GM12874 (cell line): ENCODE measurements at regions not wholly inside any gene's neighbourhood (a gene's known extent, or its start where the extent isn't known, plus 50 kb on each side); places are given as distances from the start of the nearest gene placed in this dataset.

Experiments used
- CTCF ChIP-seq: IDR thresholded peaks from 2 replicates; pipeline ENCODE4 v1.5.1; 2011; ENCODE audit warnings: low read depth, mild to moderate bottlenecking, control low read depth, low read length, moderate library complexity; ENCODE audit not compliant: insufficient read depth

- no peak for TF ChIP-seq CTCF
Measured at GRCh38 chr17:34750004-34750403, 170.6 kb downstream of the TMEM132E start.

- TF ChIP-seq CTCF, result no peak
Measured at GRCh38 chr17:34741967-34742366, 162.6 kb downstream of the TMEM132E start.

- TF ChIP-seq CTCF, result no peak
Measured at GRCh38 chr17:34740565-34741520, 161.5 kb downstream of the TMEM132E start.

- no peak for TF ChIP-seq CTCF
Measured at GRCh38 chr17:34739386-34739785, 160.0 kb downstream of the TMEM132E start.

GRCh38 chr17:34736611-34737010, 157.2 kb downstream of the TMEM132E start:
- TF ChIP-seq CTCF, result no peak

- TF ChIP-seq CTCF, result no peak
Measured at GRCh38 chr17:34733333-34733732, 154.0 kb downstream of the TMEM132E start.

GRCh38 chr17:34730816-34731215, 151.4 kb downstream of the TMEM132E start:
- TF ChIP-seq CTCF, result no peak
